ENCODE measurements at regions not wholly inside any gene's neighbourhood (a gene's known extent, or its start where the extent isn't known, plus 50 kb on each side); places are given as distances from the start of the nearest gene placed in this dataset.

DNA sequence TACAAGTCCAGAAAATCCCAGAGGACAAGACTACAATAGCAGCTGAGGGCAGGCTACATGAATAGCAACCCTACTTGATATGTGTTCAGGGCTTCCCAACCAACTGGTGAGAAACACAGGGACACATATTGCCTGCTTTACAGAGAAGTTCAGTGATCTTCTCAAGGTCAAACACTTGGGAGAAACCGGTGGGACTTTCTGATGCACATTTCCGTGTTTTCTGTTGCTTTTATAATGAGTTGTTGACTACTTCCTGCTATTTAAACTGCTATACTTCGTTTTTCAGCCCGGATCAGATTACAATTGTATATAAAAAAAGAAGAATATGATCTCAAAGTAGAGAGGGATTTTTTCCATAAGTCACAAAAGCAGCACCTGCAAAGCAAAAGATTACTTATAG, 175.1 kb downstream of the SNX18 start:
- no peak for TF ChIP-seq EZH2 (IDR thresholded peaks at IDR 0.05; ENCODE audit: low read depth, unreplicated experiment)
- TF ChIP-seq, protein P1, sequence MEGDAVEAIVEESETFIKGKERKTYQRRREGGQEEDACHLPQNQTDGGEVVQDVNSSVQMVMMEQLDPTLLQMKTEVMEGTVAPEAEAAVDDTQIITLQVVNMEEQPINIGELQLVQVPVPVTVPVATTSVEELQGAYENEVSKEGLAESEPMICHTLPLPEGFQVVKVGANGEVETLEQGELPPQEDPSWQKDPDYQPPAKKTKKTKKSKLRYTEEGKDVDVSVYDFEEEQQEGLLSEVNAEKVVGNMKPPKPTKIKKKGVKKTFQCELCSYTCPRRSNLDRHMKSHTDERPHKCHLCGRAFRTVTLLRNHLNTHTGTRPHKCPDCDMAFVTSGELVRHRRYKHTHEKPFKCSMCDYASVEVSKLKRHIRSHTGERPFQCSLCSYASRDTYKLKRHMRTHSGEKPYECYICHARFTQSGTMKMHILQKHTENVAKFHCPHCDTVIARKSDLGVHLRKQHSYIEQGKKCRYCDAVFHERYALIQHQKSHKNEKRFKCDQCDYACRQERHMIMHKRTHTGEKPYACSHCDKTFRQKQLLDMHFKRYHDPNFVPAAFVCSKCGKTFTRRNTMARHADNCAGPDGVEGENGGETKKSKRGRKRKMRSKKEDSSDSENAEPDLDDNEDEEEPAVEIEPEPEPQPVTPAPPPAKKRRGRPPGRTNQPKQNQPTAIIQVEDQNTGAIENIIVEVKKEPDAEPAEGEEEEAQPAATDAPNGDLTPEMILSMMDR (conservative IDR thresholded peaks at IDR 0.05; ENCODE audit: low read depth in 2 of 2) = no peak
- TF ChIP-seq POLR2AphosphoS5 (IDR thresholded peaks at IDR 0.05; ENCODE audit: low read depth) = no peak
- no peak for TF ChIP-seq CREB1 (CRISPR knock-in tag; IDR thresholded peaks at IDR 0.05; ENCODE audit: low read depth)
- TF ChIP-seq REST (IDR thresholded peaks at IDR 0.05; ENCODE audit: unreplicated experiment) = no peak
- TF ChIP-seq, protein P2, sequence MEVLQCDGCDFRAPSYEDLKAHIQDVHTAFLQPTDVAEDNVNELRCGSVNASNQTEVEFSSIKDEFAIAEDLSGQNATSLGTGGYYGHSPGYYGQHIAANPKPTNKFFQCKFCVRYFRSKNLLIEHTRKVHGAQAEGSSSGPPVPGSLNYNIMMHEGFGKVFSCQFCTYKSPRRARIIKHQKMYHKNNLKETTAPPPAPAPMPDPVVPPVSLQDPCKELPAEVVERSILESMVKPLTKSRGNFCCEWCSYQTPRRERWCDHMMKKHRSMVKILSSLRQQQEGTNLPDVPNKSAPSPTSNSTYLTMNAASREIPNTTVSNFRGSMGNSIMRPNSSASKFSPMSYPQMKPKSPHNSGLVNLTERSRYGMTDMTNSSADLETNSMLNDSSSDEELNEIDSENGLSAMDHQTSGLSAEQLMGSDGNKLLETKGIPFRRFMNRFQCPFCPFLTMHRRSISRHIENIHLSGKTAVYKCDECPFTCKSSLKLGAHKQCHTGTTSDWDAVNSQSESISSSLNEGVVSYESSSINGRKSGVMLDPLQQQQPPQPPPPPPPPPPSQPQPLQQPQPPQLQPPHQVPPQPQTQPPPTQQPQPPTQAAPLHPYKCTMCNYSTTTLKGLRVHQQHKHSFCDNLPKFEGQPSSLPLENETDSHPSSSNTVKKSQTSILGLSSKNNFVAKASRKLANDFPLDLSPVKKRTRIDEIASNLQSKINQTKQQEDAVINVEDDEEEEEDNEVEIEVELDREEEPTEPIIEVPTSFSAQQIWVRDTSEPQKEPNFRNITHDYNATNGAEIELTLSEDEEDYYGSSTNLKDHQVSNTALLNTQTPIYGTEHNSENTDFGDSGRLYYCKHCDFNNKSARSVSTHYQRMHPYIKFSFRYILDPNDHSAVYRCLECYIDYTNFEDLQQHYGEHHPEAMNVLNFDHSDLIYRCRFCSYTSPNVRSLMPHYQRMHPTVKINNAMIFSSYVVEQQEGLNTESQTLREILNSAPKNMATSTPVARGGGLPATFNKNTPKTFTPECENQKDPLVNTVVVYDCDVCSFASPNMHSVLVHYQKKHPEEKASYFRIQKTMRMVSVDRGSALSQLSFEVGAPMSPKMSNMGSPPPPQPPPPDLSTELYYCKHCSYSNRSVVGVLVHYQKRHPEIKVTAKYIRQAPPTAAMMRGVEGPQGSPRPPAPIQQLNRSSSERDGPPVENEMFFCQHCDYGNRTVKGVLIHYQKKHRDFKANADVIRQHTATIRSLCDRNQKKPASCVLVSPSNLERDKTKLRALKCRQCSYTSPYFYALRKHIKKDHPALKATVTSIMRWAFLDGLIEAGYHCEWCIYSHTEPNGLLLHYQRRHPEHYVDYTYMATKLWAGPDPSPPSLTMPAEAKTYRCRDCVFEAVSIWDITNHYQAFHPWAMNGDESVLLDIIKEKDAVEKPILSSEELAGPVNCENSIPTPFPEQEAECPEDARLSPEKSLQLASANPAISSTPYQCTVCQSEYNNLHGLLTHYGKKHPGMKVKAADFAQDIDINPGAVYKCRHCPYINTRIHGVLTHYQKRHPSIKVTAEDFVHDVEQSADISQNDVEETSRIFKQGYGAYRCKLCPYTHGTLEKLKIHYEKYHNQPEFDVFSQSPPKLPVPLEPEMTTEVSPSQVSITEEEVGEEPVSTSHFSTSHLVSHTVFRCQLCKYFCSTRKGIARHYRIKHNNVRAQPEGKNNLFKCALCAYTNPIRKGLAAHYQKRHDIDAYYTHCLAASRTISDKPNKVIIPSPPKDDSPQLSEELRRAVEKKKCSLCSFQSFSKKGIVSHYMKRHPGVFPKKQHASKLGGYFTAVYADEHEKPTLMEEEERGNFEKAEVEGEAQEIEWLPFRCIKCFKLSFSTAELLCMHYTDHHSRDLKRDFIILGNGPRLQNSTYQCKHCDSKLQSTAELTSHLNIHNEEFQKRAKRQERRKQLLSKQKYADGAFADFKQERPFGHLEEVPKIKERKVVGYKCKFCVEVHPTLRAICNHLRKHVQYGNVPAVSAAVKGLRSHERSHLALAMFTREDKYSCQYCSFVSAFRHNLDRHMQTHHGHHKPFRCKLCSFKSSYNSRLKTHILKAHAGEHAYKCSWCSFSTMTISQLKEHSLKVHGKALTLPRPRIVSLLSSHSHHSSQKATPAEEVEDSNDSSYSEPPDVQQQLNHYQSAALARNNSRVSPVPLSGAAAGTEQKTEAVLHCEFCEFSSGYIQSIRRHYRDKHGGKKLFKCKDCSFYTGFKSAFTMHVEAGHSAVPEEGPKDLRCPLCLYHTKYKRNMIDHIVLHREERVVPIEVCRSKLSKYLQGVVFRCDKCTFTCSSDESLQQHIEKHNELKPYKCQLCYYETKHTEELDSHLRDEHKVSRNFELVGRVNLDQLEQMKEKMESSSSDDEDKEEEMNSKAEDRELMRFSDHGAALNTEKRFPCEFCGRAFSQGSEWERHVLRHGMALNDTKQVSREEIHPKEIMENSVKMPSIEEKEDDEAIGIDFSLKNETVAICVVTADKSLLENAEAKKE (CRISPR knock-in tag; IDR thresholded peaks at IDR 0.05) = no peak
- TF ChIP-seq JUNB (IDR thresholded peaks at IDR 0.05; ENCODE audit: unreplicated experiment) = no peak
- TF ChIP-seq EZH2phosphoT487 (IDR thresholded peaks at IDR 0.05; ENCODE audit: unreplicated experiment) = no peak
- TF ChIP-seq ZNF114 (CRISPR knock-in tag; IDR thresholded peaks at IDR 0.05) = no peak
- no peak for TF ChIP-seq ETS1 (IDR thresholded peaks at IDR 0.05)
- TF ChIP-seq NANOG (IDR thresholded peaks at IDR 0.05; ENCODE audit: borderline replicate concordance) = no peak

Measured in GM23338 (cell line).